Frontal cortex (tissue), 3 donors: ENCODE measurements at regions not wholly inside any gene's neighbourhood (a gene's known extent, or its start where the extent isn't known, plus 50 kb on each side); places are given as distances from the start of the nearest gene placed in this dataset.
"Not testable (repeated sequence)": the region's sequence is repeated elsewhere in the genome, so short reads cannot be mapped to it uniquely, and the experiment has no call there.

Source experiments
- DNase-seq, 2 donors: peaks; one replicate each; pipeline ENCODE4 v3.0.0; 2012; ENCODE audit warnings: low spot score in 2 of 2
- FAIRE-seq: peaks from 2 replicates; lab custom pipeline; 2012; peaks lifted over from hg19 to GRCh38; lab: Jason Lieb, UNC
- donor health status: control.
- donor health status: control.
- donor health status: control.

DNA sequence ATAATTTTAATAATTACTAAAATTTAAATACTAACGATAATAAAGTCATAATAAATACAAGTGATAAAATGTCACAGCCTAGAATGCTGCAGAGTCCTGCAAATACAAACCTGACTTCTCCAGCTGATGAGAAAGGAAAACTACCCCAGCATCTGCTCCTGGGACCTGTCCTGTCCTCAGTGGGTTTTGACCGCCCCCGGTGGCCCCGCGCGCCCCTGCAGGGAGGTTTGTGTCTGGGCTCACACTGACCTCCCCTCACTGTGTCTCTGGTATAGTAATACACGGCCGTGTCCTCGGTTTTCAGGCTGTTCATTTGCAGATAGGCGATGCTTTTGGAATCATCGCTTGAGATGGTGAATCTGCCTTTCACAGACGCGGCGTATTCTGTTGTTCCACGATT is 1139.4 kb downstream of the TMEM121 start:
- DNase-seq = no peak
- FAIRE-seq = no peak

- DNase-seq (no peak), FAIRE-seq (no peak)
Measured at GRCh38 chr14:106666341-106666740, 1140.0 kb downstream of the TMEM121 start.

GRCh38 chr14:106670011-106670410 is 1143.6 kb downstream of the TMEM121 start:
- DNase-seq (no peak), FAIRE-seq (no peak)

- DNase-seq, FAIRE-seq: not testable (repeated sequence)
Measured at GRCh38 chr14:106674093-106674492, 1147.7 kb downstream of the TMEM121 start.

- not testable (repeated sequence) for FAIRE-seq, DNase-seq
Measured at GRCh38 chr14:106674509-106675125, 1148.2 kb downstream of the TMEM121 start.

DNA sequence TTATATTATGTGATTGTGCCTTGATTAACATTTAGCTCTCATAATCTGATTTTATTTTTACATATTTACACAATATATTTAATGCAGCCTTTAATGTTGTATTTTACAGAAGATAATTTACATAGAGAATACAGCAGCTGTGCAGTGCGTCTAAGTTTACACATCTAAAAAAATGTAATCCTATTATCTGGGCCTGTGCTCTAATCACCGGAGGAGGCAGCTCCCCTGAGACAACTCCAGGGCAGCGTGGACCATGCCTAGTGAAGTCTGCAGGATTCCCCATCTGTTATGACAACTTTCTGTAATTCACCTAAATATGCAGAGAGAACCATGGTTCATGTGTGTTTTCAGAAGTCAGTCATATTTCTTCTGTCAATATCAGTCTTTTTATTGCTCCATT is 1149.3 kb downstream of the TMEM121 start:
- not testable (repeated sequence) for DNase-seq, FAIRE-seq

- no peak for DNase-seq
- no peak for FAIRE-seq
Measured at GRCh38 chr14:106679776-106680175, 1153.4 kb downstream of the TMEM121 start.

DNA sequence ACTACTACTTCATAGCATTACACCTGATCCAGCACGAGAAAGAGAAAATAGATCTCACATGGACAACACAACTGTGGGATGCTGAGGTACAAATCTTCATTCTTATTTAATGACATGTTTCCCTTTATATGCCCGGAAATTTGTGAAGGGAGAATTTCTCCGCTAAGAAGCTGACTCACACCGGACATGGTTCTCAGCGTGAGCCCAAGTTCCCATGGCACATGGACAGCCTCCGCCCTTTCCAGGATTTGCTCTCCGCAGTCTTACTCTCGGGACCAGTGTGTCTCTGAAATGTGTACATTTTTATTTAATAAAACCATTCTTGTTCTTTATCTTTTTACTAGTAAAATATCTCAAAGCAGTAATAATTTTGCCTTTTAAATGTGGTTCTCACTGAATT is 1154.8 kb downstream of the TMEM121 start:
- no peak for FAIRE-seq
- no peak for DNase-seq

- no peak for DNase-seq
- FAIRE-seq = no peak
Measured at GRCh38 chr14:106681568-106681967, 1155.2 kb downstream of the TMEM121 start.

GRCh38 chr14:106683631-106684030 is 1157.2 kb downstream of the TMEM121 start:
- no peak for FAIRE-seq
- no peak for DNase-seq

GRCh38 chr14:106686533-106686932 is 1160.2 kb downstream of the TMEM121 start:
- DNase-seq (no peak), FAIRE-seq (no peak)

GRCh38 chr14:106690333-106690891 is 1164.0 kb downstream of the TMEM121 start:
- no peak for FAIRE-seq
- no peak for DNase-seq

DNA sequence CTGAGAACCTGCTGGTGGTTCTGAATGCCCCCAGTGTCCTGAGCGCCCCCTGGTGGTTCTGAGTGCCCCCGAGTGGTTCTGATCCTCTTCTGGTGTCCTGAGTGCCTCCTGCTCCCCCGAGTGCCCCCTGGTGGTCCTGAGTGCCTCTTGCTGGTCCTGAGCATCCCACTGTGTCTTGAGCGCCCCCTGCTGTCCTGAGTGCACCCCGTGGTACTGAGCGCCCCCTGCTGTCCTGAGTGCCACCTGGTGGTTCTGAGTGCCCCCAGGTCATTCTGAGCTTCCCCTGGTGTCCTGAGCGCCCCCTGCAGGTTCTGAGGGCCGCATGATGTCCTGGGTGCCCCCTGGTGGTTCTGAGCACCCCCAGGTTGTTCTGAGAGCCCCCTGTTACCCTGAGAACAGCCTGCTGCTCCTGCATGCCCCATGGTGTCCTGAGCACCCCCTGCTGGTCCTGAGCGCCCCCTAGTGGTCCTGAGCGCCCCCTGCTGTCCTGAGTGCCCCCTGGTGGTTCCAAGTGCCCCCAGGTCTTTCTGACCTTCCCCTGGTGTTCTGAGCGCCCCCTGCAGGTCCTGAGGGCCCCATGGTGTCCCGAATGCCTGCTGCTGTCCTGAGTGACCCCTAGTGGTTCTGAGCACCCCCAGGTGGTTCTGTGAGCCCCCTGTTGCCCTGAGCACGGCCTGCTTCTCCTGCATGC is 1165.4 kb downstream of the TMEM121 start:
- DNase-seq (no peak), FAIRE-seq (no peak)

GRCh38 chr14:106694638-106695393 is 1168.4 kb downstream of the TMEM121 start:
- no peak for FAIRE-seq

GRCh38 chr14:106698620-106699267 is 1172.4 kb downstream of the TMEM121 start:
- not testable (repeated sequence) for FAIRE-seq, DNase-seq

More at GRCh38 chr14:106694638-106695393, 1168.4 kb downstream of the TMEM121 start:
- no peak for DNase-seq

- not testable (repeated sequence) for FAIRE-seq
Measured at GRCh38 chr14:106703651-106704050, 1177.3 kb downstream of the TMEM121 start.

DNA sequence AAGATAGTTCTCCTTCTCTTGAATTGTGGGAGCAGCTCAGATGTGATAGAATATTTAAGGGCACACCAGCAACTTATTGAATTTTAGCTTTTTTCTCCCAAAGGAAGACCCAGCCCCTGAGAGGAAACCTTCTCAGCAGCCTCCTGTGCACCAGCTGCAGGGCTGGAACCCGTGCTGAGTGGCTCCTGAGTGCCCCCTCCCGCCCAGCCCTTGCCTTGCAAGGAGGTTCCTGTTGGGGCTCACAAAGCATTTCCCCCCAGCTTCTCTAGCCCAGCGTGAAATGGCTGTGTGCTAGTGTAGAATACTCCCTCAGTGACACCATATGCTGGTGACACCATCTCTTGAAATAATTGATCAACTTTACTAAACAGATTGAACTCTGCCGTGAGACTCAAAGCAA is 1180.1 kb downstream of the TMEM121 start:
- not testable (repeated sequence) for DNase-seq, FAIRE-seq

More at GRCh38 chr14:106703651-106704050, 1177.3 kb downstream of the TMEM121 start:
- DNase-seq = not testable (repeated sequence)

DNA sequence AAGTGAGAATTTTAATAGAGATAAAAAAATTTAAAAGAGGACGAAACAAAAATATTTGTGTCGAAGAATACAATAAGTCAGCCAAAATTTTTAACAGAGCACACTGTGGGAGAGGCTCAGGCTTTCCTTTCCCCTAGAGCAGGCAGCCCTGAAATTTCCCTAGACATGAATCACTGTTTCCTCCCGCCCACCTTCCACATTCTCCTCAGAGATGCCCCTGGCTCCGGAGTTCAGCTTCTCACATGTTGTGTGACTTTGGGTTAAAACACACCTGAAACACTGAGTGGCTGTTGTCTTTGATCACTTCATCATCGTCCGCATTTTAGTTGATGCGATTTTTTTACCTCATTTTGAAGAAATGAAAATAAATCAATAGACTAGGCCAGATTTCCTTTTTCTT is 1183.8 kb downstream of the TMEM121 start:
- FAIRE-seq, DNase-seq: not testable (repeated sequence)

DNA sequence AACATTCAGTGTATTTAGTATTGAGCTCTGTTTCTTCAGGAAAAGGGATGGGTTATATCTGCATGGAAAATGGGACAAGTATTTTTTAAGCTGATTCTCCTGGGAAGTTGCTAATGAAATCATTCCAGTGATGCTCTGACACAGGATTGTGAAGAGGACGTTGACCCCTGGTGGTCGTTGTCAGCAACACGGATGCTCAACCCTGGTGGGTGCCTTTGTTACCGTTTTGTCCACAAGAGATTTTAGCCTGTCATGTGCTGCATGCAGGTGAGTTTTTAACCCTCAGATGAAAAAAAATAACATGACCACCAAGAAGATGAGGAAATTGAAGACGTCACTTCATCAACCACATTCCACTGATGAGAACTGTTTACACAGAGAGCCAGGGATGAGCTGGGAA is 1186.1 kb downstream of the TMEM121 start:
- DNase-seq = not testable (repeated sequence)

More for the DNA sequence above, 1186.1 kb downstream of the TMEM121 start:
- FAIRE-seq = not testable (repeated sequence)
